Endodermal cell (in vitro differentiated cells): ENCODE measurements at regions not wholly inside any gene's neighbourhood (a gene's known extent, or its start where the extent isn't known, plus 50 kb on each side); places are given as distances from the start of the nearest gene placed in this dataset.
A peak's percentile ranks its signal among the peaks of the same experiment; 100 is the strongest.

Source experiments
- DNase-seq: peaks from one replicate; pipeline ENCODE4 v3.0.0-alpha.2; 2017
- H3K27ac ChIP-seq: 2 replicates; pipeline ENCODE4 v1.5.1; 2013; ENCODE audit warnings: mild to moderate bottlenecking, low read depth, low read length, moderate library complexity
- H3K27me3 ChIP-seq: 2 replicates; pipeline ENCODE4 v1.6.1; 2013; ENCODE audit warnings: mild to moderate bottlenecking, low read length, moderate library complexity; ENCODE audit not compliant: insufficient read depth, control insufficient read depth, poor library complexity, severe bottlenecking
- H3K36me3 ChIP-seq: 2 replicates; pipeline ENCODE4 v1.7.0; 2013; ENCODE audit warnings: mild to moderate bottlenecking, low read length, moderate library complexity; ENCODE audit not compliant: control insufficient read depth, insufficient read depth
- H3K4me1 ChIP-seq: one replicate; pipeline ENCODE4 v1.7.0; 2013; ENCODE audit warnings: low read length; ENCODE audit not compliant: control insufficient read depth, insufficient read depth
- H3K4me3 ChIP-seq: 2 replicates; pipeline ENCODE4 v1.5.1; 2013; ENCODE audit warnings: mild to moderate bottlenecking, low read length, moderate library complexity
- H3K9ac ChIP-seq: 2 replicates; pipeline ENCODE4 v1.6.1; 2013; ENCODE audit warnings: mild to moderate bottlenecking, low read length, moderate library complexity; ENCODE audit not compliant: poor library complexity, severe bottlenecking; ENCODE audit errors: extremely low read depth
- H3K9me3 ChIP-seq: 2 replicates; pipeline ENCODE4 v1.6.1; 2013; ENCODE audit warnings: mild to moderate bottlenecking, low read length, moderate library complexity; ENCODE audit not compliant: control insufficient read depth
- H3K27ac Mint-ChIP-seq: 2 replicates; pipeline ENCODE4 v1.8.0; 2020; ENCODE audit warnings: mixed read lengths
- H3K27me3 Mint-ChIP-seq: 2 replicates; pipeline ENCODE4 v1.8.0; 2021; ENCODE audit warnings: mild to moderate bottlenecking, mixed read lengths; ENCODE audit not compliant: insufficient read depth
- H3K36me3 Mint-ChIP-seq: 2 replicates; pipeline ENCODE4 v1.8.0; 2020; ENCODE audit warnings: low read depth, mixed read lengths
- H3K4me1 Mint-ChIP-seq: 2 replicates; pipeline ENCODE4 v1.8.0; 2020; ENCODE audit warnings: mixed read lengths
- H3K4me3 Mint-ChIP-seq: 2 replicates; pipeline ENCODE4 v1.8.0; 2020; ENCODE audit warnings: mild to moderate bottlenecking, moderate library complexity, mixed read lengths
- H3K9me3 Mint-ChIP-seq: 2 replicates; pipeline ENCODE4 v1.8.0; 2020; ENCODE audit warnings: mild to moderate bottlenecking, mixed read lengths
- CTCF ChIP-seq: fragments of 200-600 bp; sonication (generic); conservative IDR thresholded peaks from 2 replicates; pipeline ENCODE4 v1.5.0; 2021; ENCODE audit warnings: antibody characterized with exemption, mild to moderate bottlenecking
- WGBS, 2 experiments: methylation state at CpG; one replicate each; pipeline versions ENCODE4 v1.1.5 to v1.1.7; 2013; ENCODE audit warnings: missing lambda C conversion rate in 2 of 2, mixed read lengths in 1 of 2; ENCODE audit not compliant: insufficient coverage in 1 of 2, insufficient read length in 1 of 2; 5-methylcytosine and 5-hydroxymethylcytosine counted together

- H3K4me3 Mint-ChIP-seq, result no peak overlapping the region
- H3K4me1 Mint-ChIP-seq, result no peaks in the 10 kb centered on the region
- H3K9me3 Mint-ChIP-seq, result peaks cover 84% of the 10 kb centered on the region
- no peak for TF ChIP-seq CTCF
- DNase-seq, result peak; percentile 76
- H3K27ac ChIP-seq, result no peak overlapping the region
- H3K27me3 ChIP-seq, result peaks cover 9% of the 10 kb centered on the region
- H3K27ac Mint-ChIP-seq, result no peak overlapping the region
- H3K27me3 Mint-ChIP-seq, result peaks cover 8% of the 10 kb centered on the region
- H3K36me3 ChIP-seq, result no peaks in the 10 kb centered on the region
- H3K9me3 ChIP-seq, result peaks cover 46% of the 10 kb centered on the region
- no peaks in the 10 kb centered on the region for H3K4me1 ChIP-seq
- no peak overlapping the region for H3K4me3 ChIP-seq
- H3K9ac ChIP-seq, result no peak overlapping the region
- H3K36me3 Mint-ChIP-seq, result peaks cover 2% of the 10 kb centered on the region
- 53 to 77% methylated on average over 28 to 82 of the region's 82 CpGs for WGBS, 2 experiments
Measured at GRCh38 chr7:153887749-153888569, 164.2 kb upstream of the DPP6 start.

- Mint-ChIP-seq H3K4me3 (no peak overlapping the region), H3K27me3 (peaks cover 2% of the 10 kb centered on the region), H3K27ac (no peak overlapping the region), H3K9me3 (peaks cover 83% of the 10 kb centered on the region), H3K4me1 (no peaks in the 10 kb centered on the region), H3K36me3 (peaks cover 2% of the 10 kb centered on the region)
- TF ChIP-seq CTCF, result no peak
- Histone ChIP-seq H3K4me3 (no peak overlapping the region), H3K9ac (no peak overlapping the region), H3K9me3 (peaks cover 72% of the 10 kb centered on the region), H3K36me3 (no peaks in the 10 kb centered on the region), H3K27ac (no peak overlapping the region), H3K4me1 (no peaks in the 10 kb centered on the region), H3K27me3 (peaks cover 9% of the 10 kb centered on the region)
- WGBS, 2 experiments, result 74 to 87% methylated on average over 5 to 6 of the region's 6 CpGs
- no peak for DNase-seq
Measured at GRCh38 chr7:153891990-153892389, 160.2 kb upstream of the DPP6 start.

- 62 to 69% methylated on average over 3 of the region's 3 CpGs for WGBS, 2 experiments
- no peaks in the 10 kb centered on the region for H3K4me1 Mint-ChIP-seq
- H3K36me3 Mint-ChIP-seq, result no peaks in the 10 kb centered on the region
- Histone ChIP-seq H3K4me3 (no peak overlapping the region), H3K9ac (no peak overlapping the region), H3K4me1 (no peaks in the 10 kb centered on the region), H3K9me3 (peaks cover 85% of the 10 kb centered on the region), H3K27ac (no peak overlapping the region), H3K27me3 (no peaks in the 10 kb centered on the region), H3K36me3 (no peaks in the 10 kb centered on the region)
- TF ChIP-seq CTCF, result no peak
- H3K27me3 Mint-ChIP-seq, result no peaks in the 10 kb centered on the region
- no peak overlapping the region for H3K27ac Mint-ChIP-seq
- H3K9me3 Mint-ChIP-seq, result peaks cover 92% of the 10 kb centered on the region
- H3K4me3 Mint-ChIP-seq, result no peak overlapping the region
- no peak for DNase-seq
Measured at GRCh38 chr7:153902862-153903261, 149.3 kb upstream of the DPP6 start.
